A673 (cell line): ENCODE measurements at regions not wholly inside any gene's neighbourhood (a gene's known extent, or its start where the extent isn't known, plus 50 kb on each side); places are given as distances from the start of the nearest gene placed in this dataset.

Source experiments
- EZH2 ChIP-seq: fragments of 200-600 bp; sonication (generic); IDR thresholded peaks from 2 replicates; pipeline ENCODE4 v1.6.1; 2017; ENCODE audit warnings: borderline replicate concordance, low read depth, mild to moderate bottlenecking, mixed read lengths, antibody characterized with exemption, low read length; ENCODE audit not compliant: poor library complexity, severe bottlenecking
- TF ChIP-seq, protein P1 (sequence below): fragments of 300-800, 200-600 bp; sonication (generic); conservative IDR thresholded peaks from 2 replicates; pipeline ENCODE4 v1.5.1; 2017; ENCODE audit warnings: low read depth, mild to moderate bottlenecking, antibody characterized with exemption, low read length, moderate library complexity, mixed read lengths

DNA sequence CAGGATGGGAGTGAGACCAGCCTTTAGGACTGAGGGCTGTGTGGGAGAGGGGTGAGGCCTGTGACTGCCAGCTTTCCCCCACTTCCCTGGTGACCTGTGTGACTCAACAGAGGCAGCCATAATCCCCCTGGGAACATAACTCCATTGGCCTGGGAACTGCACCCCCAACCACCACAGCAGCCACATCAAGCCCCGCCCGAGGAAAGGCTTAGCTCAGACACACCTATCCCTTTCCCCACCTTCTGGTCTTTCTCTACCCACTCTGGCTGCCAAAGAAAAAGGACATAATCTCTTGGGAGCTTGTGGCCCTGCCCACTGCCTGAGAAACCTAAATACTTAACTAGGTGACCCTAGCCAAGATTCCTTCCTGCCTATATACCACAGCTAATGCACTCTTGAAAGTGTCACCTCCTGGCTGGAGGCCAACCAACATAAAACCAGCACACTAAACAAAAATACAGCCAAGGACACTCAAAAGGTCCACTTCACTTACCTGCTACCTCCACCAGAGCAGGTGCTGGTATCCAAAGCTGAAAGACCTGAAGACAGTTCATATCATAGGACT is 406.6 kb upstream of the CAMK1G start:
- TF ChIP-seq, protein P1, sequence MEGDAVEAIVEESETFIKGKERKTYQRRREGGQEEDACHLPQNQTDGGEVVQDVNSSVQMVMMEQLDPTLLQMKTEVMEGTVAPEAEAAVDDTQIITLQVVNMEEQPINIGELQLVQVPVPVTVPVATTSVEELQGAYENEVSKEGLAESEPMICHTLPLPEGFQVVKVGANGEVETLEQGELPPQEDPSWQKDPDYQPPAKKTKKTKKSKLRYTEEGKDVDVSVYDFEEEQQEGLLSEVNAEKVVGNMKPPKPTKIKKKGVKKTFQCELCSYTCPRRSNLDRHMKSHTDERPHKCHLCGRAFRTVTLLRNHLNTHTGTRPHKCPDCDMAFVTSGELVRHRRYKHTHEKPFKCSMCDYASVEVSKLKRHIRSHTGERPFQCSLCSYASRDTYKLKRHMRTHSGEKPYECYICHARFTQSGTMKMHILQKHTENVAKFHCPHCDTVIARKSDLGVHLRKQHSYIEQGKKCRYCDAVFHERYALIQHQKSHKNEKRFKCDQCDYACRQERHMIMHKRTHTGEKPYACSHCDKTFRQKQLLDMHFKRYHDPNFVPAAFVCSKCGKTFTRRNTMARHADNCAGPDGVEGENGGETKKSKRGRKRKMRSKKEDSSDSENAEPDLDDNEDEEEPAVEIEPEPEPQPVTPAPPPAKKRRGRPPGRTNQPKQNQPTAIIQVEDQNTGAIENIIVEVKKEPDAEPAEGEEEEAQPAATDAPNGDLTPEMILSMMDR, result no peak
- no peak for TF ChIP-seq EZH2
